ENCODE measurements at regions not wholly inside any gene's neighbourhood (a gene's known extent, or its start where the extent isn't known, plus 50 kb on each side); places are given as distances from the start of the nearest gene placed in this dataset.

DNA sequence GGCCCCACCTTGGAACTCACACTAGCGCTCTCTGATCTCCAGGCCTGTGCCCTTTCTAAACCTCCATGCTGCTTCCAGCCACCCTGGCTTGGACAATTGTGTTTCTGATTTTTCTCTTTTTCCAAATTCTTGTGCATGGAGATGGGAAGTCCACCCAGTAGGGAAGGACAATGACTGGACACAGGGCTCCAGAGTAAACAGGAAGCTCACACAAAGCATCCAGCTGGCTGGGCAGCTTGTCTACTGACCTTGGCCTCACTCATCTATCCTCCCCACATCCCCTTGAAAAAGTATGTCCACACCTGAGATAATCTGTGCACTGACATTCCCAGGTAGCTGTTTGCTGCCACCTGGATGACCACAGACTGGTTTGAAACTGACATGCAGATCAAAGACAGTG lies 331.2 kb upstream of the MAF start:
- TF ChIP-seq, protein P1, sequence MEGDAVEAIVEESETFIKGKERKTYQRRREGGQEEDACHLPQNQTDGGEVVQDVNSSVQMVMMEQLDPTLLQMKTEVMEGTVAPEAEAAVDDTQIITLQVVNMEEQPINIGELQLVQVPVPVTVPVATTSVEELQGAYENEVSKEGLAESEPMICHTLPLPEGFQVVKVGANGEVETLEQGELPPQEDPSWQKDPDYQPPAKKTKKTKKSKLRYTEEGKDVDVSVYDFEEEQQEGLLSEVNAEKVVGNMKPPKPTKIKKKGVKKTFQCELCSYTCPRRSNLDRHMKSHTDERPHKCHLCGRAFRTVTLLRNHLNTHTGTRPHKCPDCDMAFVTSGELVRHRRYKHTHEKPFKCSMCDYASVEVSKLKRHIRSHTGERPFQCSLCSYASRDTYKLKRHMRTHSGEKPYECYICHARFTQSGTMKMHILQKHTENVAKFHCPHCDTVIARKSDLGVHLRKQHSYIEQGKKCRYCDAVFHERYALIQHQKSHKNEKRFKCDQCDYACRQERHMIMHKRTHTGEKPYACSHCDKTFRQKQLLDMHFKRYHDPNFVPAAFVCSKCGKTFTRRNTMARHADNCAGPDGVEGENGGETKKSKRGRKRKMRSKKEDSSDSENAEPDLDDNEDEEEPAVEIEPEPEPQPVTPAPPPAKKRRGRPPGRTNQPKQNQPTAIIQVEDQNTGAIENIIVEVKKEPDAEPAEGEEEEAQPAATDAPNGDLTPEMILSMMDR (IDR thresholded peaks at IDR 0.05) = no peak
- no peak for TF ChIP-seq POLR2AphosphoS5 (IDR thresholded peaks at IDR 0.05)

All from esophagus muscularis mucosa (tissue), 3 donors.